ENCODE measurements at regions not wholly inside any gene's neighbourhood (a gene's known extent, or its start where the extent isn't known, plus 50 kb on each side); places are given as distances from the start of the nearest gene placed in this dataset.

GRCh38 chr15:88739541-88739940 is 63.7 kb upstream of the ACAN start:
- Histone ChIP-seq H3K9ac (ENCODE audit: insufficient read depth, low read length, poor library complexity, severe bottlenecking) (no peak overlapping the region), H3K4me3 (replicated peaks in 1 of 3; ENCODE audit: low read depth in 2 of 3, low read length in 3 of 3) (no peak overlapping the region), H3K27ac (ENCODE audit: low read depth in 1 of 2, low read length in 2 of 2) (no peak overlapping the region), H3K79me2 (ENCODE audit: insufficient read depth, low read length) (no peaks in the 10 kb centered on the region), H3K9me3 (replicated peaks in 1 of 2; ENCODE audit: control insufficient read depth in 1 of 2, insufficient read depth in 1 of 2, low read length in 2 of 2) (no peaks in the 10 kb centered on the region), H3K4me2 (replicated peaks; ENCODE audit: extremely low read depth, low read length, poor library complexity, severe bottlenecking) (no peak overlapping the region), H4K20me1 (ENCODE audit: insufficient read depth, low read length) (no peaks in the 10 kb centered on the region), H3K4me1 (ENCODE audit: control insufficient read depth in 1 of 2, insufficient read depth in 2 of 2, low read length in 2 of 2) (no peaks in the 10 kb centered on the region), H3K27me3 (ENCODE audit: control insufficient read depth in 2 of 2, insufficient read depth in 2 of 2, low read length in 2 of 2) (no peaks in the 10 kb centered on the region), H2AFZ (ENCODE audit: insufficient read depth, low read depth, low read length, poor library complexity, severe bottlenecking) (no peak overlapping the region), H3K36me3 (replicated peaks in 1 of 2; ENCODE audit: control insufficient read depth in 1 of 2, insufficient read depth in 2 of 2, low read length in 2 of 2) (no peaks in the 10 kb centered on the region)
- Mint-ChIP-seq H3K36me3 (no peaks in the 10 kb centered on the region), H3K9me3 (peaks cover 0 to 5% (median 0%) of the 10 kb centered on the region in 7 donors), H3K4me3 (no peak overlapping the region), H3K27me3 (ENCODE audit: low read depth in 3 of 3) (peaks cover 5 to 9% (median 7%) of the 10 kb centered on the region in 3 donors), H3K27ac (no peak overlapping the region), H3K4me1 (no peaks in the 10 kb centered on the region)
- intact Hi-C loops (cut with micrococcal nuclease) = no loop called here
- no peak for DNase-seq
- TF ChIP-seq CTCF (IDR thresholded peaks at IDR 0.05) = no peak
- WGBS (ENCODE audit: insufficient coverage) = 100% methylated on average over 1 of the region's 5 CpGs

- no peak for TF ChIP-seq CTCF (IDR thresholded peaks at IDR 0.05)
- H3K4me1 Mint-ChIP-seq = no peaks in the 10 kb centered on the region
- H3K27me3 ChIP-seq (ENCODE audit: control insufficient read depth in 2 of 2, insufficient read depth in 2 of 2, low read length in 2 of 2) = no peaks in the 10 kb centered on the region
- no peaks in the 10 kb centered on the region for H3K36me3 Mint-ChIP-seq
- H3K27ac ChIP-seq (ENCODE audit: low read depth in 1 of 2, low read length in 2 of 2) = no peak overlapping the region
- DNase-seq = no peak
- H3K27me3 Mint-ChIP-seq (ENCODE audit: low read depth in 3 of 3) = peaks cover 5 to 10% (median 7%) of the 10 kb centered on the region in 3 donors
- WGBS (ENCODE audit: insufficient coverage) = 91% methylated on average over 1 of the region's 3 CpGs
- H3K9ac ChIP-seq (ENCODE audit: insufficient read depth, low read length, poor library complexity, severe bottlenecking) = no peak overlapping the region
- peaks cover 0 to 5% (median 0%) of the 10 kb centered on the region in 7 donors for H3K9me3 Mint-ChIP-seq
- no peaks in the 10 kb centered on the region for H3K9me3 ChIP-seq (replicated peaks in 1 of 2; ENCODE audit: control insufficient read depth in 1 of 2, insufficient read depth in 1 of 2, low read length in 2 of 2)
- no peaks in the 10 kb centered on the region for H4K20me1 ChIP-seq (ENCODE audit: insufficient read depth, low read length)
- H3K4me3 ChIP-seq (replicated peaks in 1 of 3; ENCODE audit: low read depth in 2 of 3, low read length in 3 of 3) = no peak overlapping the region
- H3K36me3 ChIP-seq (replicated peaks in 1 of 2; ENCODE audit: control insufficient read depth in 1 of 2, insufficient read depth in 2 of 2, low read length in 2 of 2) = no peaks in the 10 kb centered on the region
- no peaks in the 10 kb centered on the region for H3K79me2 ChIP-seq (ENCODE audit: insufficient read depth, low read length)
- H3K4me3 Mint-ChIP-seq = no peak overlapping the region
- H3K4me2 ChIP-seq (replicated peaks; ENCODE audit: extremely low read depth, low read length, poor library complexity, severe bottlenecking) = no peak overlapping the region
- H2AFZ ChIP-seq (ENCODE audit: insufficient read depth, low read depth, low read length, poor library complexity, severe bottlenecking) = no peak overlapping the region
- H3K4me1 ChIP-seq (ENCODE audit: control insufficient read depth in 1 of 2, insufficient read depth in 2 of 2, low read length in 2 of 2) = no peaks in the 10 kb centered on the region
- intact Hi-C loops (cut with micrococcal nuclease) = no loop called here
- no peak overlapping the region for H3K27ac Mint-ChIP-seq
Measured at GRCh38 chr15:88740356-88740755, 62.9 kb upstream of the ACAN start.
